T-helper 1 cell (primary cell): ENCODE measurements at regions not wholly inside any gene's neighbourhood (a gene's known extent, or its start where the extent isn't known, plus 50 kb on each side); places are given as distances from the start of the nearest gene placed in this dataset.
"Not testable (repeated sequence)": the region's sequence is repeated elsewhere in the genome, so short reads cannot be mapped to it uniquely, and the experiment has no call there.

Experiments used
- DNase-seq, 5 donors: peaks; one replicate each; pipeline ENCODE4 v3.0.0-alpha.2; 2012 to 2020

- DNase-seq: no peak
Measured at GRCh38 chr6:19892260-19892659, 55.1 kb downstream of the ID4 start.

- DNase-seq: no peak
Measured at GRCh38 chr6:19895866-19896692, 58.9 kb downstream of the ID4 start.

GRCh38 chr6:19896693-19897010 lies 59.5 kb downstream of the ID4 start:
- no peak for DNase-seq

- no peak for DNase-seq
Measured at GRCh38 chr6:19898141-19898740, 61.1 kb downstream of the ID4 start.

GRCh38 chr6:19902201-19902600 lies 65.0 kb downstream of the ID4 start:
- DNase-seq: no peak

GRCh38 chr6:19904408-19904807 lies 67.2 kb downstream of the ID4 start:
- DNase-seq: not testable (repeated sequence)

- no peak for DNase-seq
Measured at GRCh38 chr6:19905584-19905983, 68.4 kb downstream of the ID4 start.

GRCh38 chr6:19906171-19906570 lies 69.0 kb downstream of the ID4 start:
- no peak for DNase-seq

- DNase-seq: no peak
Measured at GRCh38 chr6:19911223-19911622, 74.1 kb downstream of the ID4 start.

- DNase-seq: no peak
Measured at GRCh38 chr6:19918436-19918835, 81.3 kb downstream of the ID4 start.

GRCh38 chr6:19921786-19922185 lies 84.6 kb downstream of the ID4 start:
- no peak for DNase-seq

- DNase-seq: no peak
Measured at GRCh38 chr6:19925533-19925932, 88.4 kb downstream of the ID4 start.

- DNase-seq: no peak
Measured at GRCh38 chr6:19928461-19928860, 91.3 kb downstream of the ID4 start.

- DNase-seq: no peak
Measured at GRCh38 chr6:19929312-19929711, 92.1 kb downstream of the ID4 start.

GRCh38 chr6:19934996-19935591 lies 97.9 kb downstream of the ID4 start:
- DNase-seq: no peak

GRCh38 chr6:19939321-19939720 lies 102.2 kb downstream of the ID4 start:
- DNase-seq: not testable (repeated sequence)

GRCh38 chr6:19939926-19940325 lies 102.8 kb downstream of the ID4 start:
- not testable (repeated sequence) for DNase-seq

- no peak for DNase-seq
Measured at GRCh38 chr6:19943042-19943441, 105.9 kb downstream of the ID4 start.

GRCh38 chr6:19945843-19946358 lies 108.7 kb downstream of the ID4 start:
- DNase-seq: no peak

- DNase-seq: no peak
Measured at GRCh38 chr6:19949155-19949554, 112.0 kb downstream of the ID4 start.

GRCh38 chr6:19964115-19964514 lies 126.9 kb downstream of the ID4 start:
- DNase-seq: no peak

- no peak for DNase-seq
Measured at GRCh38 chr6:19968201-19968600, 131.0 kb downstream of the ID4 start.

- no peak for DNase-seq
Measured at GRCh38 chr6:19972221-19972620, 135.1 kb downstream of the ID4 start.
